Tibial nerve (tissue), 4 donors: ENCODE measurements at regions not wholly inside any gene's neighbourhood (a gene's known extent, or its start where the extent isn't known, plus 50 kb on each side); places are given as distances from the start of the nearest gene placed in this dataset.

ENCODE experiments used
- EP300 ChIP-seq, 2 donors: sonication (generic); formaldehyde crosslinking; IDR thresholded peaks; one replicate each; pipeline ENCODE4 v1.6.1; 2017; ENCODE audit warnings: antibody characterized with exemption in 2 of 2, mild to moderate bottlenecking in 1 of 2
- POLR2A ChIP-seq, 2 donors: fragments of 450-650 bp; IDR thresholded peaks; one replicate each; pipeline ENCODE4 v1.6.1; 2017; ENCODE audit warnings: antibody characterized with exemption in 2 of 2, mild to moderate bottlenecking in 2 of 2, moderate library complexity in 2 of 2
- TF ChIP-seq, protein P1 (sequence below), 5 experiments: fragments of 200-600 bp in 3 of 5; fragments of 450-650 bp in 2 of 5; sonication (generic) in 3 of 5; IDR thresholded peaks; one replicate each; pipeline ENCODE4 v1.5.1; 2016 to 2019; ENCODE audit warnings: antibody characterized with exemption in 5 of 5, mild to moderate bottlenecking in 3 of 5, moderate library complexity in 2 of 5

GRCh38 chrX:10051866-10052480 is 84.8 kb downstream of the CLDN34 start:
- TF ChIP-seq, protein P1, sequence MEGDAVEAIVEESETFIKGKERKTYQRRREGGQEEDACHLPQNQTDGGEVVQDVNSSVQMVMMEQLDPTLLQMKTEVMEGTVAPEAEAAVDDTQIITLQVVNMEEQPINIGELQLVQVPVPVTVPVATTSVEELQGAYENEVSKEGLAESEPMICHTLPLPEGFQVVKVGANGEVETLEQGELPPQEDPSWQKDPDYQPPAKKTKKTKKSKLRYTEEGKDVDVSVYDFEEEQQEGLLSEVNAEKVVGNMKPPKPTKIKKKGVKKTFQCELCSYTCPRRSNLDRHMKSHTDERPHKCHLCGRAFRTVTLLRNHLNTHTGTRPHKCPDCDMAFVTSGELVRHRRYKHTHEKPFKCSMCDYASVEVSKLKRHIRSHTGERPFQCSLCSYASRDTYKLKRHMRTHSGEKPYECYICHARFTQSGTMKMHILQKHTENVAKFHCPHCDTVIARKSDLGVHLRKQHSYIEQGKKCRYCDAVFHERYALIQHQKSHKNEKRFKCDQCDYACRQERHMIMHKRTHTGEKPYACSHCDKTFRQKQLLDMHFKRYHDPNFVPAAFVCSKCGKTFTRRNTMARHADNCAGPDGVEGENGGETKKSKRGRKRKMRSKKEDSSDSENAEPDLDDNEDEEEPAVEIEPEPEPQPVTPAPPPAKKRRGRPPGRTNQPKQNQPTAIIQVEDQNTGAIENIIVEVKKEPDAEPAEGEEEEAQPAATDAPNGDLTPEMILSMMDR (IDR thresholded peaks at IDR 0.05), result no peak
- no peak for TF ChIP-seq POLR2A (IDR thresholded peaks at IDR 0.05)
- TF ChIP-seq EP300 (IDR thresholded peaks at IDR 0.05), result no peak
